Gastroesophageal sphincter (tissue), 3 donors: ENCODE measurements at regions not wholly inside any gene's neighbourhood (a gene's known extent, or its start where the extent isn't known, plus 50 kb on each side); places are given as distances from the start of the nearest gene placed in this dataset.

Experiments
- CTCF ChIP-seq, 4 experiments: fragments of 200-600 bp in 2 of 4; fragments of 450-650 bp in 2 of 4; sonication (generic) in 1 of 4; IDR thresholded peaks; one replicate each; pipeline ENCODE4 v1.5.1; 2017 to 2019; ENCODE audit warnings: antibody characterized with exemption in 4 of 4, mild to moderate bottlenecking in 2 of 4, moderate library complexity in 2 of 4
- EP300 ChIP-seq: sonication (generic); formaldehyde crosslinking; IDR thresholded peaks from one replicate; pipeline ENCODE4 v1.6.1; 2017; ENCODE audit warnings: antibody characterized with exemption, mild to moderate bottlenecking
- POLR2A ChIP-seq, 2 donors: fragments of 450-650 bp; IDR thresholded peaks; one replicate each; pipeline ENCODE4 v1.6.1; 2017; ENCODE audit warnings: antibody characterized with exemption in 2 of 2, mild to moderate bottlenecking in 2 of 2, moderate library complexity in 1 of 2

DNA sequence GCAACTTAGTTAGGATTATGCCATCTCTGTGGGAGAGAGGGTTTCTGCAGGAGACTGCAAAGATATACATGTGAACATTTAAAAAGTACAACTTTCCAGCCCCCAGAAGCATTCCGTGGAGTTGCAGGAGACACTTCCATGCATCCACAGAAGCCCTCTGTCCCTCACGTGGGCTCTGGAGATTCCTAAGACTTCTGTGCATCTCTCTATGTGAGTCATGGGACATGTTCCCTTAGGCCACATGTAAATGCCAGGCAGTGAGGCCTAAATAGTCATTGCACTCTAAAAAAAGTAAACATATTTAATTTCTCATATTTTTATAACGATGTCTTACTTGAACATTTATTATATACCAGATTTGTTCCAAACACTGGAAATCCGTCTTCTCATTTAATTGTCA, 126.5 kb upstream of the ROPN1 start:
- TF ChIP-seq CTCF (IDR thresholded peaks at IDR 0.05) (no peak), EP300 (no peak), POLR2A (IDR thresholded peaks at IDR 0.05) (no peak)
